T47D (cell line): ENCODE measurements at regions not wholly inside any gene's neighbourhood (a gene's known extent, or its start where the extent isn't known, plus 50 kb on each side); places are given as distances from the start of the nearest gene placed in this dataset.

Experiments
- DNase-seq, 2 experiments: peaks; one replicate each; pipeline versions ENCODE4 v3.0.0 to v3.0.0-alpha.2; 2011 to 2012; ENCODE audit warnings: low read depth in 1 of 2, low spot score in 1 of 2
- JUND ChIP-seq: IDR thresholded peaks from 2 replicates; pipeline ENCODE4 v1.6.1; 2012; ENCODE audit warnings: low read depth
- in situ Hi-C: cut with HindIII; loops from 2 replicates; pipeline ENCODE4 v1.10.0; 2016; ENCODE audit warnings: low sequenced_read_pairs, low pct_unique_long_range_greater_than_20kb

DNA sequence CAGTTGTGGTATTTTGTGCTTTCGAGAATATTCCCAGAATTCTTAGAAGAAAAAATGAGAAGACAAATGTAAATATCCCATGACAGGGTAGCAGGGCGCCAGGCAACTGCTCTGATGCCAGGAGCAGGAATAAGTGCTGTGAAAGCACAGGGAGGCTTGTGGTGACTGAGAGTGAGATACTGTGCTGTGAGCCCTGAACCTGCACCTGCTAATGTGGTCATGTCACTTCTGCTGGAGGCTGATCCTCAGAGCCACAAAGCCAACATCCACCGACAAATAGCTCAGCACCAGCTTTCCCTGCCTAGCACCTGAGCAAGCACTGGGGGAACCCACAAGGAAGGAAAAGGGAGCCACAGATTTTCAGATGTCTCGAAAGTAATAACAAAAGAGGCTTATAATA, 368.6 kb upstream of the CDH4 start:
- DNase-seq, result no peak
- in situ Hi-C loops, result no loop called here
- TF ChIP-seq JUND, result no peak

- DNase-seq, result no peak
- no peak for TF ChIP-seq JUND
- in situ Hi-C loops, result no loop called here
These were observed 367.8 kb upstream of the CDH4 start for GRCh38 chr20:60884277-60884676.

GRCh38 chr20:60888771-60889170, 363.3 kb upstream of the CDH4 start:
- in situ Hi-C loops, result no loop called here
- no peak for TF ChIP-seq JUND
- no peak for DNase-seq

GRCh38 chr20:60892095-60892813, 359.8 kb upstream of the CDH4 start:
- in situ Hi-C loops, result no loop called here
- TF ChIP-seq JUND, result no peak
- DNase-seq, result no peak

DNA sequence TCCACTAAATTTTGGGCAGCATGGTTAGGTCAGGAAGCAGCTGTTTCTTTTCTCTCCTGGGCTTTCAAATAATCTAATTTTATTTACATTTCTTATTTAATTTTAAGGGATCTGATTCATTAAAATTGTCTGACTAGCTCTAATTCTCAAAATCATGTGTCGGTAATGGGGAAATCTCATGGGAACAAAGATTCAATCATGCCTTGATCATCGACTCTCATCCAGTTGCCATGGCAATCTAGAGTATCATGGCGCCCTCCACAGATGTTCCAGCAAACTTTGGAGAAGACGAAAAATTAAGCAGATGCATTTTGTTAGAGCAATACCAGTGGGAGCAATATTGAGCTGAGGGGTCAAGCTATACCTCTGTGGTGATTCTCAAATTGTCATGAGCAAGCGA, 358.0 kb upstream of the CDH4 start:
- no peak for DNase-seq
- no peak for TF ChIP-seq JUND
- in situ Hi-C loops, result no loop called here

DNA sequence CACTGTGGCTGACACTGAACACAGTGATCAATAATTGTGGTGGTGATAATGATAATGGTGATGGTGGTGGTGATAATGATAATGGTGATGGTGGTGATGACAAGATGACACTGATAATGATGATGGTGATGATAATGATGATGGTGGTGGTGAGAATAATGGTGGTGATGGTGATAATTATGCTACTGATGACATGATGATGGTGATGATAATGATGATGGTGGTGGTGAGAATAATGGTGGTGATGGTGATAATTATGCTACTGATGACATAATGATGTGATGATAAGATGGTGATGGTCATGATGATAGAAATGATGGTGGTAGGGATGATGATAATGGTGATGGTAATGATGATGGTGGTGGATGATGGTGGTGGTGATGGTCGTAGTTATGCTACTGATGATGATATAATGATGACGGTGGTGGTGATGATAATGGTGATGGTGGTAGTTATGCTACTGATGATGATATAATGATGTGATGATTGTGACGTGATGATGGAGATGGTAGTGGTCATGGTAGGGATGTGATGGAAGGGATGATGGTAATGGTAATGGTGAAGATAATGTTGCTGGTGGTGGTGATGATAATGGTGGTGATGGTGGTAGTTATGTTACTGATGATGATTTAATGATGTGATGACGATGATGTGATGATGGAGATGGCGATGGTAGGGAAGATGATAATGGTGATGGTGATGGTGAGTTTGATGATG, 356.5 kb upstream of the CDH4 start:
- in situ Hi-C loops, result no loop called here
- TF ChIP-seq JUND, result no peak

GRCh38 chr20:60897976-60898375, 354.1 kb upstream of the CDH4 start:
- TF ChIP-seq JUND, result no peak
- DNase-seq, result no peak
- in situ Hi-C loops, result no loop called here

More for the DNA sequence above, 356.5 kb upstream of the CDH4 start:
- DNase-seq, result no peak

- in situ Hi-C loops, result no loop called here
- TF ChIP-seq JUND, result no peak
- no peak for DNase-seq
These were observed 352.7 kb upstream of the CDH4 start for GRCh38 chr20:60899320-60899719.

- in situ Hi-C loops, result no loop called here
- TF ChIP-seq JUND, result no peak
- DNase-seq, result no peak
These were observed 351.4 kb upstream of the CDH4 start for GRCh38 chr20:60900618-60901017.

DNA sequence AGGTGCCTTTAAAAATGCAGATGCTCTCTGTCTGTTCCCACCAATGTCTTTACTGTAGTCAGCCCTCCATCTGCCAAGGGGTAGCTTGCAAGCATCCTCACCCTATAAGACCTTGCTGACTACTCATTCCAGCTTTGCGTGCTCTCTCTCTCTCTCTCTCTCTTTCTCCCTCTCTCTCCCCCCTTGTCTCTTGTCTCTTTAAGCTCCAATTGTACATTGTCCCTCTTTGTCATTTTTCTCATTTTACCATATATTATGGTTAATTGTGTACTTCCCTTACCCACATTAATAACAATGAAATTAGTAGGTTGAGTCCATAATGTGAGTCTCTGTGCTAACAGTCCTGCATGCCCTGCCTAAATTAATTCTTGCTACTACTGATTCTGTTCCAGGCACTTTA, 350.2 kb upstream of the CDH4 start:
- DNase-seq, result no peak
- in situ Hi-C loops, result no loop called here
- TF ChIP-seq JUND, result no peak

GRCh38 chr20:60903325-60903971, 348.6 kb upstream of the CDH4 start:
- no peak for DNase-seq
- TF ChIP-seq JUND, result no peak
- in situ Hi-C loops, result no loop called here

DNA sequence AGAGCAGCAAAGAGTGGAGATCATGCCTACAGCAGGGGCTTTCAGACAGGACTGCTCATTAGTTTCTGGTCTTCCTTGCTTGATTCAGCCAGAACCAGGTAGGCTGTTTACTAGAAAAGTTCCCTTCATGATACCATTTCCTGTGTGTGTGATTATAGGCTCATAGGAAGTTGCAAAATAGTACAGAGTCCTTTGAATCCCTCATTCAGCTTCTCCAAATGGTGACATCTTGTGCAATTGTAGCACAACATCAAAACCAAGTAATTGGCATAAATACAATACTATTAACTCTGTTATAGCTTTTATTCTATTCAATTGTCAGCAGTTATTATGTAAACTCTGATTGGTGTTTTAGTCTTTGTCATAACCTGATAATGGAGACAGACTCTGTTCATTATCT, 347.3 kb upstream of the CDH4 start:
- in situ Hi-C loops, result no loop called here
- no peak for DNase-seq
- no peak for TF ChIP-seq JUND

- TF ChIP-seq JUND, result no peak
- in situ Hi-C loops, result no loop called here
- no peak for DNase-seq
These were observed 346.1 kb upstream of the CDH4 start for GRCh38 chr20:60905919-60906318.
